HCT116 (cell line): ENCODE measurements at regions not wholly inside any gene's neighbourhood (a gene's known extent, or its start where the extent isn't known, plus 50 kb on each side); places are given as distances from the start of the nearest gene placed in this dataset.

Experiments used
- ATAC-seq: fragments of 200-7000 bp; cut with Tn5 transposase; 2 replicates; pipeline ENCODE4 v1.9.1; 2020; ENCODE audit warnings: mild to moderate bottlenecking, moderate library complexity
- BruUV-seq: library from RNA; stranded (reverse); fragments of 400-500 nt; replicated peaks from 2 replicates; lab custom pipeline; 2021; lab: Mats Ljungman, UMichigan
- CTCF ChIA-PET: fragments of 300-600 bp; sonication (Branson Sonifier 250); formaldehyde crosslinking; loops from one replicate; lab custom pipeline; 2021; ENCODE audit warnings: antibody characterized with exemption; lab: Charles Lee
- POLR2A ChIA-PET: fragments of 300-600, 350-600 bp; sonication (Branson Sonifier 250); formaldehyde crosslinking; loops from one replicate; lab custom pipeline; 2021; ENCODE audit warnings: antibody characterized with exemption; lab: Charles Lee
- RAD21 ChIA-PET, 2 experiments: fragments of 300-600 bp; sonication (Branson Sonifier 250); formaldehyde crosslinking; loops; one replicate each; lab custom pipeline; 2023; ENCODE audit warnings: low total read pairs in 2 of 2; ENCODE audit not compliant: uncharacterized antibody in 2 of 2, unreplicated experiment in 2 of 2, low non-redundant PET in 1 of 2; lab: Charles Lee
- DNase-seq: peaks from one replicate; pipeline ENCODE4 v3.0.0-alpha.2; 2010; ENCODE audit warnings: low read depth, low spot score
- H2AFZ ChIP-seq: fragments of 200-600 bp; shearing (Covaris generic), sonication (generic); 2 replicates; pipeline ENCODE4 v1.6.1; 2017; ENCODE audit warnings: low read depth, mixed run types, mixed read lengths, antibody characterized with exemption, low read length; ENCODE audit not compliant: poor library complexity, severe bottlenecking
- H3K27ac ChIP-seq: 2 replicates; pipeline ENCODE4 v1.5.1; 2012; ENCODE audit warnings: low read depth, low read length
- H3K27me3 ChIP-seq: fragments of 200-600 bp; sonication (generic); 2 replicates; pipeline ENCODE4 v1.6.1; 2016; ENCODE audit warnings: mixed run types, low read length, mixed read lengths; ENCODE audit not compliant: insufficient read depth
- H3K36me3 ChIP-seq, 2 experiments: fragments of 200-500 bp in 1 of 2; fragments of 200-600 bp in 1 of 2; sonication (Bioruptor generic) in 1 of 2; sonication (generic) in 1 of 2; 2 replicates each; pipeline versions ENCODE4 v1.5.1 to v1.6.1; 2014 to 2016; ENCODE audit warnings: low read length in 2 of 2, inconsistent platforms in 1 of 2, mixed read lengths in 1 of 2, mixed run types in 1 of 2; ENCODE audit not compliant: insufficient read depth in 2 of 2, control insufficient read depth in 1 of 2
- H3K4me1 ChIP-seq, 2 experiments: fragments of 200-600 bp in 1 of 2; sonication (generic) in 1 of 2; 2 replicates each; pipeline versions ENCODE4 v1.5.1 to v1.6.1; 2012 to 2017; ENCODE audit warnings: low read length in 2 of 2, inconsistent platforms in 1 of 2, mild to moderate bottlenecking in 1 of 2, mixed read lengths in 1 of 2, mixed run types in 1 of 2, moderate library complexity in 1 of 2; ENCODE audit not compliant: insufficient read depth in 2 of 2, control insufficient read depth in 1 of 2
- H3K4me2 ChIP-seq: fragments of 200-600 bp; sonication (generic); 2 replicates; pipeline ENCODE4 v1.6.1; 2017; ENCODE audit warnings: mixed run types, low read length, mixed read lengths
- H3K4me3 ChIP-seq, 2 experiments: fragments of 200-600 bp in 1 of 2; sonication (generic) in 1 of 2; replicated peaks in 1 of 2; 2 replicates each; pipeline ENCODE4 v1.5.1; 2011 to 2016; ENCODE audit warnings: low read length in 2 of 2, control low read depth in 1 of 2, low read depth in 1 of 2, mild to moderate bottlenecking in 1 of 2, mixed read lengths in 1 of 2, mixed run types in 1 of 2
- H3K79me2 ChIP-seq: fragments of 200-600 bp; sonication (generic); 2 replicates; pipeline ENCODE4 v1.6.1; 2017; ENCODE audit warnings: mild to moderate bottlenecking, mixed run types, low read length, moderate library complexity, mixed read lengths; ENCODE audit not compliant: insufficient read depth
- H3K9ac ChIP-seq: fragments of 200-600 bp; sonication (generic); 2 replicates; pipeline ENCODE4 v1.6.1; 2016; ENCODE audit warnings: low read length, mixed read lengths
- H3K9me2 ChIP-seq: fragments of 200-600 bp; sonication (generic), shearing (Covaris generic); 2 replicates; pipeline ENCODE4 v1.6.1; 2017; ENCODE audit warnings: mixed run types, mild to moderate bottlenecking, moderate library complexity; ENCODE audit not compliant: insufficient read depth
- H3K9me3 ChIP-seq, 2 experiments: fragments of 200-500 bp in 1 of 2; fragments of 200-600 bp in 1 of 2; sonication (Bioruptor generic) in 1 of 2; sonication (generic) in 1 of 2; 2 replicates each; pipeline ENCODE4 v1.6.1; 2014 to 2017; ENCODE audit warnings: low read length in 2 of 2, mixed read lengths in 2 of 2, inconsistent platforms in 1 of 2, low read depth in 1 of 2, mild to moderate bottlenecking in 1 of 2, mixed run types in 1 of 2, moderate library complexity in 1 of 2; ENCODE audit not compliant: control insufficient read depth in 1 of 2, insufficient read depth in 1 of 2
- H4K20me1 ChIP-seq: fragments of 200-600 bp; sonication (generic), shearing (Covaris generic); 2 replicates; pipeline ENCODE4 v1.6.1; 2017; ENCODE audit warnings: mixed run types, mild to moderate bottlenecking, moderate library complexity; ENCODE audit not compliant: insufficient read depth
- ATF3 ChIP-seq: IDR thresholded peaks from 2 replicates; pipeline ENCODE4 v1.6.1; 2012
- CBX3 ChIP-seq: IDR thresholded peaks from 2 replicates; pipeline ENCODE4 v1.6.1; 2012; ENCODE audit warnings: low read depth
- ELF1 ChIP-seq: IDR thresholded peaks from 2 replicates; pipeline ENCODE4 v1.6.1; 2012; ENCODE audit warnings: low read depth, borderline replicate concordance
- EZH2 ChIP-seq: fragments of 200-600 bp; sonication (generic); IDR thresholded peaks from 2 replicates; pipeline ENCODE4 v1.6.1; 2017; ENCODE audit warnings: antibody characterized with exemption, mixed run types
- EZH2phosphoT487 ChIP-seq: fragments of 200-600 bp; IDR thresholded peaks from 2 replicates; pipeline ENCODE4 v1.6.1; 2018; ENCODE audit warnings: antibody characterized with exemption, borderline replicate concordance
- FOSL1 ChIP-seq: IDR thresholded peaks from 2 replicates; pipeline ENCODE4 v1.6.1; 2012; ENCODE audit warnings: low read depth
- MAX ChIP-seq: IDR thresholded peaks from 2 replicates; pipeline ENCODE4 v1.6.1; 2012
- POLR2AphosphoS5 ChIP-seq: IDR thresholded peaks from 2 replicates; pipeline ENCODE4 v1.6.1; 2011; ENCODE audit warnings: mild to moderate bottlenecking, low read depth, low read length, moderate library complexity
- RAD21 ChIP-seq: IDR thresholded peaks from 2 replicates; pipeline ENCODE4 v1.6.1; 2012; ENCODE audit warnings: low read depth, mild to moderate bottlenecking
- REST ChIP-seq: IDR thresholded peaks from 2 replicates; pipeline ENCODE4 v1.6.1; 2012; ENCODE audit warnings: low read depth
- SRF ChIP-seq: IDR thresholded peaks from 2 replicates; pipeline ENCODE4 v1.6.1; 2012; ENCODE audit warnings: low read depth
- TCF7L2 ChIP-seq: IDR thresholded peaks from 2 replicates; pipeline ENCODE4 v1.7.0; 2011; ENCODE audit warnings: borderline replicate concordance, inconsistent platforms; ENCODE audit not compliant: insufficient read depth, insufficient read length; ENCODE audit errors: extremely low read depth
- ZFX ChIP-seq: fragments of 450-650 bp; IDR thresholded peaks from 2 replicates; pipeline ENCODE4 v1.6.1; 2017
- ZNF274 ChIP-seq: fragments of 200-500 bp; sonication (Bioruptor generic); IDR thresholded peaks from 2 replicates; pipeline ENCODE4 v1.6.1; 2014; ENCODE audit warnings: mild to moderate bottlenecking, low read depth, low read length, inconsistent platforms
- intact Hi-C: fragments of 100-400 bp; cut with micrococcal nuclease; formaldehyde crosslinking; loops from 2 replicates; pipeline ENCODE4 v1.10.0; 2022

GRCh38 chr5:167167191-167167795, 1124.2 kb upstream of the WWC1 start:
- Histone ChIP-seq H3K27ac (no peak overlapping the region), H3K27me3 (no peaks in the 10 kb centered on the region), H3K79me2 (no peaks in the 10 kb centered on the region), H4K20me1 (no peaks in the 10 kb centered on the region), H3K9ac (no peak overlapping the region), H3K9me3 (peaks cover 0 to 11% of the 10 kb centered on the region in 2 experiments; a peak in 2 of 4 replicates), H3K9me2 (no peaks in the 10 kb centered on the region), H3K4me3 (no peak overlapping the region), H3K4me2 (no peak overlapping the region), H3K4me1 (no peaks in the 10 kb centered on the region), H2AFZ (no peak overlapping the region), H3K36me3 (no peaks in the 10 kb centered on the region)
- ATAC-seq (no peak), DNase-seq (no peak)
- POLR2A ChIA-PET = no interaction called here
- no peak for TF ChIP-seq ATF3
- RAD21 ChIA-PET = no interaction called here
- CTCF ChIA-PET = no interaction called here
- BruUV-seq = no TSS peak
- intact Hi-C loops = no loop called here

GRCh38 chr5:167168971-167169370, 1122.5 kb upstream of the WWC1 start:
- ChIA-PET RAD21 (no interaction called here), CTCF (no interaction called here), POLR2A (no interaction called here)
- H3K9ac ChIP-seq = no peak overlapping the region
- DNase-seq (no peak), ATAC-seq (no peak)
- no peak overlapping the region for H2AFZ ChIP-seq
- intact Hi-C loops = no loop called here
- H3K9me2 ChIP-seq = no peaks in the 10 kb centered on the region
- H3K27me3 ChIP-seq = no peaks in the 10 kb centered on the region
- no TSS peak for BruUV-seq
- no peaks in the 10 kb centered on the region for H3K79me2 ChIP-seq
- no peaks in the 10 kb centered on the region for H3K36me3 ChIP-seq
- H3K4me2 ChIP-seq = no peak overlapping the region
- H3K4me1 ChIP-seq = no peaks in the 10 kb centered on the region
- no peaks in the 10 kb centered on the region for H4K20me1 ChIP-seq
- H3K4me3 ChIP-seq = no peak overlapping the region
- H3K9me3 ChIP-seq = peaks cover 0 to 8% of the 10 kb centered on the region in 2 experiments; a peak in 2 of 4 replicates
- no peak overlapping the region for H3K27ac ChIP-seq
- TF ChIP-seq ATF3 (no peak), CBX3 (no peak), RAD21 (no peak), ELF1 (no peak), ZNF274 (no peak), SRF (no peak), FOSL1 (no peak), EZH2phosphoT487 (no peak), MAX (no peak), ZFX (no peak), EZH2 (no peak), TCF7L2 (no peak), REST (no peak), POLR2AphosphoS5 (no peak)
